ENCODE measurements at regions not wholly inside any gene's neighbourhood (a gene's known extent, or its start where the extent isn't known, plus 50 kb on each side); places are given as distances from the start of the nearest gene placed in this dataset.
A peak's percentile ranks its signal among the peaks of the same experiment; 100 is the strongest.

- no peak for DNase-seq
- Histone ChIP-seq H3K9me3 (replicated peaks; ENCODE audit: insufficient read depth, low read length) (no peaks in the 10 kb centered on the region), H3K27me3 (replicated peaks; ENCODE audit: insufficient read depth, low read length) (no peaks in the 10 kb centered on the region), H4K20me1 (ENCODE audit: insufficient read depth, low read length) (no peaks in the 10 kb centered on the region), H2AFZ (ENCODE audit: low read length) (no peak overlapping the region), H3K4me3 (ENCODE audit: low read length) (no peak overlapping the region), H3K4me1 (ENCODE audit: low read length) (no peaks in the 10 kb centered on the region), H3K79me2 (ENCODE audit: low read length) (no peaks in the 10 kb centered on the region), H3K9me2 (replicated peaks; ENCODE audit: insufficient read depth, low read length) (no peaks in the 10 kb centered on the region), H3K36me3 (replicated peaks; ENCODE audit: insufficient read depth, low read length) (no peaks in the 10 kb centered on the region), H3K4me2 (ENCODE audit: low read depth, low read length) (peak overlapping the region; percentile 12; the same call in 1 of the 2 replicates), H3F3A (ENCODE audit: insufficient read depth, low read length) (no peaks in the 10 kb centered on the region), H3K9ac (ENCODE audit: low read length) (no peak overlapping the region), H3K27ac (ENCODE audit: low read length) (no peak overlapping the region)
- TF ChIP-seq, protein P1, sequence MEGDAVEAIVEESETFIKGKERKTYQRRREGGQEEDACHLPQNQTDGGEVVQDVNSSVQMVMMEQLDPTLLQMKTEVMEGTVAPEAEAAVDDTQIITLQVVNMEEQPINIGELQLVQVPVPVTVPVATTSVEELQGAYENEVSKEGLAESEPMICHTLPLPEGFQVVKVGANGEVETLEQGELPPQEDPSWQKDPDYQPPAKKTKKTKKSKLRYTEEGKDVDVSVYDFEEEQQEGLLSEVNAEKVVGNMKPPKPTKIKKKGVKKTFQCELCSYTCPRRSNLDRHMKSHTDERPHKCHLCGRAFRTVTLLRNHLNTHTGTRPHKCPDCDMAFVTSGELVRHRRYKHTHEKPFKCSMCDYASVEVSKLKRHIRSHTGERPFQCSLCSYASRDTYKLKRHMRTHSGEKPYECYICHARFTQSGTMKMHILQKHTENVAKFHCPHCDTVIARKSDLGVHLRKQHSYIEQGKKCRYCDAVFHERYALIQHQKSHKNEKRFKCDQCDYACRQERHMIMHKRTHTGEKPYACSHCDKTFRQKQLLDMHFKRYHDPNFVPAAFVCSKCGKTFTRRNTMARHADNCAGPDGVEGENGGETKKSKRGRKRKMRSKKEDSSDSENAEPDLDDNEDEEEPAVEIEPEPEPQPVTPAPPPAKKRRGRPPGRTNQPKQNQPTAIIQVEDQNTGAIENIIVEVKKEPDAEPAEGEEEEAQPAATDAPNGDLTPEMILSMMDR (IDR thresholded peaks at IDR 0.05; ENCODE audit: low read length): no peak
- no peak for TF ChIP-seq EZH2phosphoT487 (IDR thresholded peaks at IDR 0.05; ENCODE audit: low read length)
- no peak for TF ChIP-seq EZH2 (optimal IDR thresholded peaks at IDR 0.05; ENCODE audit: low read depth, low read length)
These were observed 377.7 kb upstream of the MYT1L start for GRCh38 chr2:2708575-2709430.

GRCh38 chr2:2707206-2707991, 376.3 kb upstream of the MYT1L start:
- Histone ChIP-seq H3K4me3 (ENCODE audit: low read length) (no peak overlapping the region), H3K36me3 (replicated peaks; ENCODE audit: insufficient read depth, low read length) (no peaks in the 10 kb centered on the region), H3K9ac (ENCODE audit: low read length) (no peak overlapping the region), H2AFZ (ENCODE audit: low read length) (no peak overlapping the region), H3K9me3 (replicated peaks; ENCODE audit: insufficient read depth, low read length) (no peaks in the 10 kb centered on the region), H3K27ac (ENCODE audit: low read length) (peak overlapping the region; percentile 35; the same call in 1 of the 2 replicates), H3F3A (ENCODE audit: insufficient read depth, low read length) (no peaks in the 10 kb centered on the region), H3K79me2 (ENCODE audit: low read length) (no peaks in the 10 kb centered on the region), H3K4me1 (ENCODE audit: low read length) (no peaks in the 10 kb centered on the region), H3K9me2 (replicated peaks; ENCODE audit: insufficient read depth, low read length) (no peaks in the 10 kb centered on the region), H3K4me2 (ENCODE audit: low read depth, low read length) (peak overlapping the region; percentile 20; the same call in 1 of the 2 replicates), H4K20me1 (ENCODE audit: insufficient read depth, low read length) (no peaks in the 10 kb centered on the region), H3K27me3 (replicated peaks; ENCODE audit: insufficient read depth, low read length) (no peaks in the 10 kb centered on the region)
- DNase-seq: peak; percentile 19
- TF ChIP-seq, protein P1 (IDR thresholded peaks at IDR 0.05; ENCODE audit: low read length): no peak
- no peak for TF ChIP-seq EZH2 (optimal IDR thresholded peaks at IDR 0.05; ENCODE audit: low read depth, low read length)
- no peak for TF ChIP-seq EZH2phosphoT487 (IDR thresholded peaks at IDR 0.05; ENCODE audit: low read length)

DNA sequence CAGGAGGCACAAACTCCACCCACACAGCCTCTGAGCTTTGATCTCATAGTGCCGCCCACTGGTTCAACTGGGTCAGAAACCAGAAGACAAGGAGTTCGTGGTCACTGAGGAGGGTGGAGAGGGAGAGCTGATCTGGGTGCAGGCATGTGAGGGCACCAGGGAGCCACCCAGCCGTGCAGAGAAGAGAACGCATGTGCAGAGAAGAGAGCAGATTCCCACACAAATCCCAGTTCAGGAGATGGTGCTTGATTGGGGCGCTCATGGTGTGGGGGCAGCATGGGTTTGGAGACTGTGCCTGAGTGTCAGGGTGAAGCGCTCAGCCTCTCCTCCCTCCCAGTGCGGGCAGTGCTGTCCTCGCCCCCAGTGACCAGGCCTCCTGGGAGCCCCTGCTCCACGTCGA, 375.2 kb upstream of the MYT1L start:
- H3K36me3 ChIP-seq (replicated peaks; ENCODE audit: insufficient read depth, low read length): no peaks in the 10 kb centered on the region
- H3K9ac ChIP-seq (ENCODE audit: low read length): no peak overlapping the region
- no peak overlapping the region for H3K4me3 ChIP-seq (ENCODE audit: low read length)
- H3K27me3 ChIP-seq (replicated peaks; ENCODE audit: insufficient read depth, low read length): no peaks in the 10 kb centered on the region
- H3K4me2 ChIP-seq (ENCODE audit: low read depth, low read length): no peak overlapping the region
- H3F3A ChIP-seq (ENCODE audit: insufficient read depth, low read length): no peaks in the 10 kb centered on the region
- no peak for DNase-seq
- TF ChIP-seq EZH2phosphoT487 (IDR thresholded peaks at IDR 0.05; ENCODE audit: low read length) (no peak), EZH2 (optimal IDR thresholded peaks at IDR 0.05; ENCODE audit: low read depth, low read length) (no peak)
- TF ChIP-seq, protein P1 (IDR thresholded peaks at IDR 0.05; ENCODE audit: low read length): no peak
- no peaks in the 10 kb centered on the region for H3K9me3 ChIP-seq (replicated peaks; ENCODE audit: insufficient read depth, low read length)
- no peak overlapping the region for H2AFZ ChIP-seq (ENCODE audit: low read length)
- H3K27ac ChIP-seq (ENCODE audit: low read length): no peak overlapping the region
- H3K4me1 ChIP-seq (ENCODE audit: low read length): no peaks in the 10 kb centered on the region
- H3K9me2 ChIP-seq (replicated peaks; ENCODE audit: insufficient read depth, low read length): no peaks in the 10 kb centered on the region
- no peaks in the 10 kb centered on the region for H3K79me2 ChIP-seq (ENCODE audit: low read length)
- no peaks in the 10 kb centered on the region for H4K20me1 ChIP-seq (ENCODE audit: insufficient read depth, low read length)

All from MM.1S (cell line).